T-helper 22 cell (primary cell): ENCODE measurements at regions not wholly inside any gene's neighbourhood (a gene's known extent, or its start where the extent isn't known, plus 50 kb on each side); places are given as distances from the start of the nearest gene placed in this dataset.

Experiments
- DNase-seq: peaks from one replicate; pipeline ENCODE4 v3.0.0-alpha.2; 2020; ENCODE audit warnings: low read depth

DNA sequence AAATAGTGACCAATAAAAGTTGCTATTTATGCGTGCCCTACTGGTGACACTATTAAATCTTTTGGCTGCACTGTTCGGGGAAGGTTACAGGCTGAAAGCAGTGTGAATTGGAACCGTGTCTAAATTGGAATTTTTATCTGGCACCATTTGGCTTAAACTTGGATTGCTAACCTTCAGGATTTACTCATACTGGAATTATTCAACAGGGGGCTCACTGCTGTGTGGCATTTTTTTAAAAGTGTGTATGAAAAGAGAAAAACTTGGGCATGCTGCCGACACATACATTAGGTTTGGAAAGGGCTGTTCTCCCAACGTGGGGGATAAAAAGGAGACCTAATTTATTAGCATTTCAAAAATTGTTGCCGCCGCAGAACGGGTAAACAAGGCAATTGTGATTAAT, 537.9 kb upstream of the MGMT start:
- no peak for DNase-seq

DNA sequence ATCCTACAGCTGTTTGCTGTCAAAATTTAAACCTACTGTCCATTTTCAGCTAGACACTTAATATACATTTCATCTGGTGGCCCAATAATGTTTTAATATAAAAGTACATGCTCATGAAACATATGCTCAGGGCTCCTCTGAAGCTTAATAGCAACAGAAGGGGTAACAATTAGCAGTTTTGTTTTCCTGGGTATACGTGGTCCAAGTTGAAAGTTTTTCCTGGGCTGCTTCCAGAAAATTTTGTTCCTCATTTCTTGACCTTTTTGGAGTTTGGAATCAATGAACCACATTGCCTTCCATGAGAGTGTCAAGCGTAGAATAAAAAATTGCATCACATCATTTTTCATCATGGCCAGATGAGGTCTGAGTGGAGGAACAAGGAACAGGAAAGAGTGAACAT, 537.3 kb upstream of the MGMT start:
- DNase-seq: no peak

DNA sequence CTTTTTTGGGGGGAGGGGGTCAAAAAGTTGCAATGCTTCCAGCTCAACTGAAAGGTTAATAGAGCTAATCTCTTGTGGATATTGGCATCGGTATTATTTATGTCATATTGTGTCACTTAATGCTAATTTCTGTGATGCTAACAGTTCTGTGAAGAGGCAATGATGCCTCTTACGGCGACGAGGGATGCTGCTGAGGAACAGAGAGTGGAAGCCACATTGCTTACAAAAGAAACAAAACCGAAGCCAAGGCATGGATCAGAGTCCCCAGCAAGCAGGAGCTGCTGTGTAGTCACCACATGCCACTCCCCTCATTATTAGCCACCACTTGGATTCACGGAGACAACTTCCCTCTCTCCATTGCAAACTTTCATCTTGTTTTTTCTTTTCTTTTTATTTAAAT, 536.5 kb upstream of the MGMT start:
- no peak for DNase-seq

DNA sequence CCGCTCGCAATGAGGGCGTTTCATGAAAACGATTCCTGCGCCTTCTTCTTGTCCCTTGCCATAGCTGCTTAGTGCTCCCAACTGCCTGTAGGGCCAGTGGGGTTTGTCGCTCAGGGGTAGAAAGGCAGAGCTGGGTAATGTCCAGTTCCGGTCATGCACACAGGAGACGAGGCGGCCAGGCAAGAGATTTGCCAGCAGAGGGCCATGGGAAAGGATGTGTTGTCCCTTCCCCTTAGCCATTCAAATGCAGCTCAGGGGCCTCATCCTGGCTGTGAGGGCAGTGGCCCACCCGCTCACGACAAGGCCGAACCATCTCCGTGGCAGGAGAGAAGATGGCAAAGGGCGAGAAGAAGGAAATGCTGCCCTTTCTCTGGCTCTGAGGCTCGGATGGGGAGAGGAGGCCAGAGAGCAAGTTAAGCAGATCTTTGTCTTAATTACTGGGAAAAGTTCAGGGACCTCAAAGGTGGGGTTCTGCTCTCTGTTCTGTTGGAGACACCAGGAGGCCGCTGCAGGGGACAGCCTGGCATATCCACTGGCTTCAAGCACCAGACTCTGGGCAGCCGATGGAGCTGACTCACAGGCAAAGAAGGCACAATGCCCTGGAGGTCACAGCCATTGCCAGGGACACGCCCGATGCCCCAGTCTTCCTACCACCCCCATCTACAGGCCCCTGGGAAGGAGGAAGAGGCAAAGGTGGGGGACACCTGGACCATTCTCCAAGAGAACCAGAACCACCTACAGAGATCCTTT, 534.8 kb upstream of the MGMT start:
- DNase-seq: no peak

DNA sequence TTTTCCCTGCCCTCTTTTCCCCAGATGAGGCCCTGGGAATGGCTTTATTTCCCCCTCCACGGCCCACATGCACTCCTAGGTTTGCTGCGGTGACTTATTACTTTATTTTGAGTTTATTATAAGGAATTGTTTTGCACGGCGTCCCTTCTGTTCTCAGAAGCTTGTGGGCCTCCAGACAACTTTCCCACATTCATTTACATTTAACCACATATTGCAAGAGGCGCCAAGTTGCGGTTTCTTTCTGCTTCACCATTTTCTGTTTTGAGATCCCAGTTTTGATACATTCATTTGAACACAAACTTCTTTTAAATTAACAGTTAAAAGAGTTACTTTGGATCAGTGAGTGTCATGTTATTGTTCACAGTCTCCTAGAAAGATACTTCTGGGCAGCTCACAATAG, 532.5 kb upstream of the MGMT start:
- DNase-seq: no peak

DNA sequence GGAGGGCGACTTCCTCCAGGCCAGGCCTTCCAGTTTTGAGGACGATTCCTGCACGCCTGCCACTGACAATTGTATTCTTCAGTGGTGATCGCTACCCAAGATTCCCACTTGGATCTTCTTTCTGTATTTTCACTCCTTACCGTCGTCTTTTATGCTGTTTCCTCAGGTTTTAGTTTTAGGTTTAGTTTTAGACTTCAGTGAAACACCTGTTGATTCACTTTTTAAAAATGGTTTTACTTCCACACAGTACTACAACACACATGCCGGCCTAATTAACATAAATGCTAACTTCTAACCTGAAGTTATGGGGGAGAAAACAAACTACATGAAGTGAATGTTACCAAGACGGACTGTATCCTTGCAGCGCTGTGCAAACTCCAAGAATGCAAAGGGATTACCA, 530.6 kb upstream of the MGMT start:
- no peak for DNase-seq

DNA sequence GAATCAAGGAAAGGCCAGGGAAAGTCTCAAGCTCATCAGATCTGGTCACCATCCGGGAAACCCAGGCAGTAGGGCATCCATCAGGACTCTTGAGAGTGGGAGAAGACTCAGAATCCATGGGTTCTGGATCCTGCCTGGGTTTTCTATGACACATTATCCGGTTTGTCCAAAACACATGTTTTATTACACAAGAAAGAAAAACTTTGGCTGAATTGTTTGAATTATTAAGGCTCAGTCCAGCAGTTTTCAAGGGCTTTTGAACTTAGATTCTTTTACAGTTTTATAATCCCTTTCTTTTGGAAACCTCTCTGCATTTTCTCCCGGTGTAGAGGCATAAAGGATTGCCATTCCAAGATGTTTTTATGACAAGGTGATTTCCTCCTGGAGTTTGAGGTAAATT, 528.5 kb upstream of the MGMT start:
- no peak for DNase-seq

DNA sequence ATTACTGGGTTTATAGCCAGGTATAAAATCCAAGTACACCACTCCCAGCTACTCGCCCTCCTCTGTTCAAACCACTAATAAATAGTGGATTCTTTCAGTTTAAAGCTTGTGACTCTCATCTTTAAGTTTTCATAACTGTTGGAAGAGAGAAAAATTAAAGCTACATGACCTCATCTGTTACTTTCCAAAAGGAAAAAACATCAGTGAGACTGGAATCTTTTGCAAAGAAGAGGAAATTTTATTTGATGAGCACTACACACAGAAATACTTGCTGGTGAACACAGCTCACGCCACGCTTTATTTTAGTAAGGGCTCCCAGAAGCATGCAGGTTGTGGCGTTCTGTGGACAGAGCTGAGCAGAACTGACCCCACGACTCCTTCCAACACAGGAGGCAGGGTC, 527.0 kb upstream of the MGMT start:
- no peak for DNase-seq

DNA sequence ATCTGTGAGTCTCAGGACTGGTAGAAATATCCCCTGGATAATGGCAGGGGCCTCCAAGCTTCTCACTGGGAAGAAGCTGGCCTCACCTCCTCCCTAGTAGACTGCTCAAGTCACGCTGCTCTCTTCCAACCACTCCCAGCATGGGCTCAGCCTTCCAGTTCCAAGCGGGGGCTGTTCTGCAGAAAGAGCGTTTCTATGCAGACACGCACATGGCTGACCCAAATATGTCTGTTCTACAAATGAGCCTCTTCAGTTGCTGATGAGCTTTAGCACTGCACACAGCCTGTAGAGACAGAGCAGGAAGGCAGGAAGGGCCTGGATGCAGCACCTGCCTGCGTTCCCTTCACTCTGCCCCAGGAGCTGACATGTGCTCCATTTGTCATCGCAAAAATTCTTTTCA, 523.9 kb upstream of the MGMT start:
- DNase-seq: no peak

DNA sequence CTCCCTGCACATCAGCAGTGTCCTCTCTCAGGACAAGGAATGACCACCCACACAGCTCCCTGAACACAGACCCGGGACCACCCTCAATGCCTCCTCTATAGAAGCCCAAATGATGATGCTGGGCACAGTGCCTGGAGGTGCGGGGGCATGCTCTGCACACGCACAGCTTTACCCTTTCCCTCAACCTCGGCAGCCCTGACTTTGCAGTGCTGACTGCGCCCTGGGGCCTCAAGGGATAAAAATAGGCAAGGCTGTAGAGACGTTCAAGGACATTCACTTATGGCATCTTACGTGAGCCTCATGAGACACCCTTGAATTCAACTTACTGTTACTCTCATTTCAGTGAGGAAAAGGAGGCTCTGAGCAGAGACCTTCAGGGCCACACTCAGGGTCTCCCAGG, 521.6 kb upstream of the MGMT start:
- DNase-seq: no peak

DNA sequence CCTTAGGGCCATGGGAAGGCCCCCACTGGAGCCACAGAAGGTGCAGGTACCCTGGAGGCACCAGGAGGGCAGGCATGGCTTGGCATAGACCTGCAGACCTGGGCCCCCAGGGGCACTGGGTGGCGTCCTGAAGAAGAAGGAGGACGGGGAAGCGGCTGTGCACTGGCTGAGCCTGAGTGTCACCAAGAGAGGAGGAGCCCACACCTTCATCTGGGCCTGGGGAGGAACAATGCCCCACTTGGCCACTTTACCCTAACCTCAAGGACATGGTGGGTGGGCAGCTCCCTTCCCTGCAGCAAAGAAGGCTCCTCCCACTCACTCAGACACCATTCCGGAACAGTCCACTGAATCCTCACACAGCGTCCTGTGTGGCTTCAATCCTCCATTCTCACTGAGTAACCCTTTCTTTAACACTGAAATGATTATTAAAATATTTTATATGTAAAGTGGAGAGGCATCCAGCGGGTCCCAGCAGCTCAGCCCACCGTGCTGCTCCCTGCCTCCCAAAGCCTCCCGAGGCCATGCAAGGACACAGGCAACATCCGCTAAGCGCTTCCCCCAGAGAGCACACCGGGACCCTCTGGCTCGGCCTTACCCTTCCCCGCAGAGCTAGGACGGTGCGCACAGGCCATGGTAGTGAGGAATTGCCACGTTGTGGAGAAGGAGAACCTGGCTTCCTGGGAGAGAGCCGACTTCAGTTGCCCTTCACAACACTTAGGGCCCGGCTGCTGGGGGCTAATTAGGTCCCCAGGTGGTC, 516.7 kb upstream of the MGMT start:
- no peak for DNase-seq

DNA sequence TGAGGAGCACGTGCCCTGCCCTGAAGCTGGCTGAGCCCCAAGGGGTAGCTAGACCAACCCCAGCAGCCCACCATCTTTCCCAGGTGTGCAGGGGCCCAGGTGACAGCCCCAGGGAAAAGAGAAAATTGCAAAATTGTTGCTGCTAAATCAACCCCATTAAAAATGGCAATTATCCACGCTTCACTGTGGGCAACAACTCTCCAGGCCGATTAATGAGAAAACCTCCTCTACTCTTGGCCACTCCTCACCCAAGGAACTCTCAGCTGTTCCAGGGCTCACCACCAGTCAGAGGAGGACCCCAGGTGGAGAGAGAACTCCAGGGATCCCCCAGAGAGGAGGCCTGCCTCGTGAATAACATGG, 516.1 kb upstream of the MGMT start:
- DNase-seq: no peak

DNA sequence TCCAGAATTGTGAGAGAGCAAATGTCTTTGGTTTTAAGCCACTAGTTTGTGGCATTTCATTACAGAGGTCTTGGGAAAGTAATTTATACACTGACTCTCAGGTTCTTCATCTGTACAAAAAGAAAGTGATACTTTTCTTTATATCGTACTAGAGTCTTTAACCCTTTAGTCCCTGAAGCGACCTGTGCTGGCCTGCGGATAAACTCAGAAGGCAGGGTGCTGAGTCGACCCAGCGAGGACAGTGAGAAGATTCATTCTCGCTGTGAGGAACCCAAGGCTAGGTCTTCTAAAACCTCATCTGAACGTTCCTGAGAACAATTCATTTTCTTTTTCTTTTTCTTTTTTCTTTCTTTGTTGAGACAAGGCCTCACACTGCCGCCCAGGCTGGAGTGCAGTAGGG, 514.2 kb upstream of the MGMT start:
- DNase-seq: no peak

DNA sequence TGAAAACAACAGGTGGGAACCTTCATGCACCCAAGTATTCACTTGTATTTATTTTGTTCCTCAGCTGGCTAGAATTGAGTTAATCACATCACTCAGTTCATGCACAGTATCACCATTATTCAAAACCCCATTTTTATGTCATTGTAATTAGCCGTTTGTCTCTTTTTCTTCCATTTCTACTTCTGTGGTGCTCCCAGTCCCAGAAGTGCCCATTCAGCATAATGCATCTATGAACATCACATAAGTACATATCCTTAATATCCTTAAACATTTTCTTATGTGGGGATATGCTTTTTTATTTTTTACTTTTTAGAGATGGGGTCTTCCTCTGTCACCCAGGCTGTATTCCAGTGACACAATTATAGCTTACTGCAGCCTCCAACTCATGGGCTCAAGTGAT, 510.9 kb upstream of the MGMT start:
- DNase-seq: no peak

DNA sequence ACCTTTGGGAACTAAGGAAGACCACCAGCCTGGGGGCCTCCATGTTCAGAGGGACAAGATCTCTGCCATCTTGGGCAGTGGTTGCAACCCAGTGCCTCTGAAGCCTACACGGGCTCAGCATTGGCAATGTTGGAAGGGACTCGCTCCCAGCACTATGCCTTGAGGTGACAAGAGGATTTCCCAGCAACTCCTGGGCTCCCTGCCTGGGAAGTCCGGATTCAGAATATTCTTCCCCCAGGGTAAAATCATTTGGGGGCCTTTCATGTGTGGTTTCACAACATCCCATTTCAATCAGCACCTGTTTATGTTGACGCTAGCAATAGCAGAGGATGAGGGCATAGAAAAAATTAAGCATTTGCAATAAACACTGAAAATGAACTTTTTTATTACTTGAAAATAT, 509.8 kb upstream of the MGMT start:
- no peak for DNase-seq

DNA sequence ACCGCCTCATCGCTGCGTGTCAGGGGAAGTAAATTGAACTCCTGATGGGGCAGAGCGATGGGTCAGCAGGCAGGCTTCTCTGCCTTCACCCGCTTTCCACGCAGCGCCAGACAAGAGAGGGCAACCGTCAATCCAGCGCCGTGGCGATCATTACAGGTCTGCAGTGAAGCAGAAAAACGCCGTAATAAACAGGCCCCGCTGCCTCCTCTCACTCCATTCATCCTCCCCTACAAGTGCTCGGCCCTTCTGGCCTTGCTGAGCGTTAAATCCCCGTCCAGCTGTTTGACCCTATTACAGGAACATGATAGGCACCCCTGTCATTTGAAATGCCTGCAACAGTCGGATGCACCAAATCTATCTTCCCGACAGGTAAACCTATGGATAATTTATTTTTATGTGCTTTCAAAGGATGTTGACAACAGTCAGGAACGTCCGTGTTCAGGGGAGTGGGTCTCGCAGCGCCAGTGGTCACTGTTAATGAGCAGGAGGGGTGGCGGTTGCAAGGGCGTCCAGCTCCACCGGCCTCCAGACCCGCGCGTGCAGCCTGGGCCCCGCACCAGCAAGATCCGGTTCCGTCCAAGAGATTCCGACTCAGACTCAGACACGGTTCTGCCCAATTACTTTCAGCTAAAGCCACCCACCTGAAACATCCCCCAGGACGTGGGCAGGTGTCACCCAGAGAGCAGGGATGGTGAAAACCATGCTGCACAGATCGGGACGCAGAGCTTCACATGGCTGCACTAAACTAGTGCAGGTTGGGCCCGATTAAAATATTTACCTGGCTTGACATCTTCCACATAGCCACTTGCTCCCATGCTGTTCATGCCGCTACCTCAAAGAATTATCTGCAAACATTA, 508.0 kb upstream of the MGMT start:
- no peak for DNase-seq

DNA sequence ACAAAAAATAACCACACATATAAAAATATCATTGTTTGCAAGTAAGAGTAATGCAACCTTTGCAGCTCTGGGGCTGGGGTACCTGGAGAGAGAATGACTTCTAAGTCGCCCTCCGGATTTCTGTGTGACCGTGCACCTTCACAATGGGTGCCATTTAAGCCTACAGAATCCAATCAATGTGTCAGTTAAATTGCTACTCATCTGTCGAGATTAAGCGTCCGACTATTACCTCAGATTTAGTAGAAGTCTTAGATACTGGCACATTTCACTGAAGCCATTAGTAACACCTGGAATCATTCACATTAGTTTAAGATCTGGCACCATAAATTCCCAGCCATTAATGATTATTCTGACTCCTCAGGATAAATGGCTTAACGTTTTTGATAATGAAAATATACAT, 507.3 kb upstream of the MGMT start:
- no peak for DNase-seq

DNA sequence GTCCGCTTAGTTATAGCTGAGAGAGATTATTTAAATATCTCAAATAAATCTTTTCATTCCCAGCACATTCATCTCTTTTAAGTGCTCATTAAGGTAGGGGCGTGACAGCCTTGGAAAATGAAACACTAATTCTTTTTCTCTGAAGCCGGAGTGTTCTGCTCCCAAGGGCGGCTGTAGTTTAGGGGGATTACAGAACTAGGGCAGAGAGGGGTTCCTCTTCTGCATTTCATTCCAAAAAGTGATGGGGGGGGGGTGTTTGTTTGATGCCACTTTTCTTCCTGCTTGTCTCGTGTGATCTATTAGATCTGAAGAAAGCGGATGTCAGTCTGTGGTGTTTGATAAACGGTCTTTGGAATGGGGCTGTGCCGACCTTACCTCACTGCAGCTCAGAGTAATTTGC, 506.5 kb upstream of the MGMT start:
- DNase-seq: no peak

DNA sequence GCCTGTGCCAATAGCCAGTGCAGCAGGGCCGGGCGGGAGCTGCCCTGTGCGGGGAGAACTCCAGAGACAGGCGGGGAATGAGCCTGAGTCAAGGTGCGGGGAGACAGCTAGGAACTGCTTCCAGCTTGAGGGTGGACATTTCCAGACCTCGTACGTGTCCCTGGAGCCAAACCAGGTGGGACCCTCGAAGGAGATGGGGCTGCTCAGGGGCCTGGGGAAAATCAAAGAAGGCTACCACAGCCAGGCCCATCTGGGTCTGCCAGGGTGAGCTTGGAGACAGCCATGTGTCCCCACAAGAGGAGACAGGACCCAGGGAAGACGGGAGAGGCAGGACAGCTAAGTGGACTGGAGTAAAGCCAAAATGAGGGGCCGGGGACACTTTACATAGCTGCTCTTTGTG, 504.9 kb upstream of the MGMT start:
- DNase-seq: no peak

DNA sequence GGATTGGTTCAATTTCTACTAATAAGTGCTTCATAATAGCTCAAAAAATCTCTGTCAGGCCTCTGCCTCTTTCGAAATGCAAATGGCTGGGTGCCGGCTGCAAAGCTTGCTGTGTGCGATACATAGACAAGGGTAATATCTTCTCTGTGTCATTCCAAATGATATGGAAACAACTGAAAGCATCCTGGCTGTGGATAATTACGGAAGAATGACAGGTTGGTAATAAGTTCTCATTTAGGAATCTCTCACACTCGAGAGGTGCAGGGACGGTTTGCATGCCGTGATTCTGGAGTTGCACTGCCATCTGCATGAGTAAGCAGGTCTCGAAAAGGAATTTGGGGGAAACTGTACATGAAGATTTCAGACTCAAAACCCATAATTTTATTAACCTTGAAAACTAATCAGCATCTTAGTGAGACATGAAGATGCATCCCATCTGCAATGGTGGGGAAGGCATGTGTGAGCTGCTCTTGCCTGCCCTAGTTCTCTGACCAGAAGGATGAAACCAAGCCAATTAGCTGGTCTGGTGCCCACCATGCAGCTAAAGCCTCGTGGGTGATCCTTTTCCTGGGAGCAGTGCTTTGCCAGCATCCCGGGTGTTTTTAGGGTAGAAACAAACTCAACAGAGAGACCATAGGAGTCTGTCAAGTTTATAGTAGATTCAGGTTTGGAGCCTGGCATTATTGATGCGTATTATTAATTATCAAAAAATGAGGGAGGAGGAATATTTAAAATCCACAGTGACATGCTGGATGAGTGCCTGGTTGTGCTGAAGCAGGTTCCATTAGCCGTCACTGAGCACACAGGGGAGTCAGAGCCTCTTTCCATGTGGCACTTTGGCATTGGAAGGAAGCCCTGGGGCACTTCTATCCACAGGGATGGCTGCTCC, 503.6 kb upstream of the MGMT start:
- no peak for DNase-seq

DNA sequence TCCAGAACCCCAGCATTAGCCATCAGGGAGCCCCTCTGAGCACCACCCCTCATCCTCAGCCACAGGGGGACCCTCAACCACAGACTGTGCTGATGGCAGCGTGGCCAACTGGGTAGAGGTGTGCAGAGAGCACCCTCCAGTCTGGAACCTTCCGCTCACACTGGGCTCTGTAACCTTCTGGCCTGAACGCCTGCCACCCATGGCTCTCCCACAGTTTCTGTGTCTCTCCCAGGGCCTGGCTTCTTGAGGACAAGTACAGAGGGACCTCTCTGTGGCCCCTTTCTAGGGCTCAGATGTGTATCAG, 503.0 kb upstream of the MGMT start:
- no peak for DNase-seq
